Spleen (tissue), 7 donors: ENCODE measurements at regions not wholly inside any gene's neighbourhood (a gene's known extent, or its start where the extent isn't known, plus 50 kb on each side); places are given as distances from the start of the nearest gene placed in this dataset.

Experiments
- POLR2A ChIP-seq, 3 donors: fragments of 450-650 bp; IDR thresholded peaks; one replicate each; pipeline ENCODE4 v1.5.1; 2017; ENCODE audit warnings: antibody characterized with exemption in 3 of 3, mild to moderate bottlenecking in 1 of 3
- POLR2AphosphoS5 ChIP-seq, 3 donors: sonication (generic); formaldehyde crosslinking; IDR thresholded peaks; one replicate each; pipeline ENCODE4 v1.5.1; 2017; ENCODE audit warnings: antibody characterized with exemption in 3 of 3
- TF ChIP-seq, protein P1 (sequence below), 11 experiments: fragments of 200-600 bp in 7 of 11; fragments of 450-650 bp in 4 of 11; sonication (generic) in 4 of 11; IDR thresholded peaks in 8 of 11; conservative IDR thresholded peaks in 3 of 11; 1 replicate in 7 of 11; 2 replicates in 4 of 11; pipeline versions ENCODE4 v1.4.0 to v1.8.0; 2016 to 2021; ENCODE audit warnings: antibody characterized with exemption in 11 of 11, inconsistent platforms in 4 of 11, mild to moderate bottlenecking in 1 of 11
- donor health status: DM: no; HTN: no; CAD: no; lungs with moderate emphysema.
- donor health status: DM: no; HTN: no; CAD: no.
- donor health status: DM: no; HTN: no; CAD: no.

GRCh38 chr13:33489563-33489962, 204.0 kb upstream of the STARD13 start:
- TF ChIP-seq, protein P1, sequence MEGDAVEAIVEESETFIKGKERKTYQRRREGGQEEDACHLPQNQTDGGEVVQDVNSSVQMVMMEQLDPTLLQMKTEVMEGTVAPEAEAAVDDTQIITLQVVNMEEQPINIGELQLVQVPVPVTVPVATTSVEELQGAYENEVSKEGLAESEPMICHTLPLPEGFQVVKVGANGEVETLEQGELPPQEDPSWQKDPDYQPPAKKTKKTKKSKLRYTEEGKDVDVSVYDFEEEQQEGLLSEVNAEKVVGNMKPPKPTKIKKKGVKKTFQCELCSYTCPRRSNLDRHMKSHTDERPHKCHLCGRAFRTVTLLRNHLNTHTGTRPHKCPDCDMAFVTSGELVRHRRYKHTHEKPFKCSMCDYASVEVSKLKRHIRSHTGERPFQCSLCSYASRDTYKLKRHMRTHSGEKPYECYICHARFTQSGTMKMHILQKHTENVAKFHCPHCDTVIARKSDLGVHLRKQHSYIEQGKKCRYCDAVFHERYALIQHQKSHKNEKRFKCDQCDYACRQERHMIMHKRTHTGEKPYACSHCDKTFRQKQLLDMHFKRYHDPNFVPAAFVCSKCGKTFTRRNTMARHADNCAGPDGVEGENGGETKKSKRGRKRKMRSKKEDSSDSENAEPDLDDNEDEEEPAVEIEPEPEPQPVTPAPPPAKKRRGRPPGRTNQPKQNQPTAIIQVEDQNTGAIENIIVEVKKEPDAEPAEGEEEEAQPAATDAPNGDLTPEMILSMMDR (IDR thresholded peaks at IDR 0.05 in 8 of 11, conservative IDR thresholded peaks at IDR 0.05 in 3 of 11), result no peak
- no peak for TF ChIP-seq POLR2A (IDR thresholded peaks at IDR 0.05)
- no peak for TF ChIP-seq POLR2AphosphoS5 (IDR thresholded peaks at IDR 0.05)
